ENCODE measurements at regions not wholly inside any gene's neighbourhood (a gene's known extent, or its start where the extent isn't known, plus 50 kb on each side); places are given as distances from the start of the nearest gene placed in this dataset.

- TF ChIP-seq CTCF (IDR thresholded peaks at IDR 0.05): no peak
- DNase-seq (ENCODE audit: extremely low spot score, unreplicated experiment): peak; percentile 48
- Mint-ChIP-seq H3K36me3 (ENCODE audit: unreplicated experiment) (no peaks in the 10 kb centered on the region), H3K9me3 (ENCODE audit: unreplicated experiment) (peaks cover 4% of the 10 kb centered on the region), H3K27me3 (ENCODE audit: unreplicated experiment) (peaks cover 15% of the 10 kb centered on the region), H3K4me1 (ENCODE audit: unreplicated experiment) (no peaks in the 10 kb centered on the region), H3K27ac (ENCODE audit: unreplicated experiment) (no peak overlapping the region), H3K4me3 (ENCODE audit: unreplicated experiment) (no peak overlapping the region)
Measured at GRCh38 chr13:111398715-111399299, 78.4 kb downstream of the TEX29 start.

GRCh38 chr13:111399334-111399733, 78.9 kb downstream of the TEX29 start:
- Mint-ChIP-seq H3K4me1 (ENCODE audit: unreplicated experiment) (no peaks in the 10 kb centered on the region), H3K27ac (ENCODE audit: unreplicated experiment) (no peak overlapping the region), H3K36me3 (ENCODE audit: unreplicated experiment) (no peaks in the 10 kb centered on the region)

GRCh38 chr13:111399776-111400538, 79.5 kb downstream of the TEX29 start:
- TF ChIP-seq CTCF (IDR thresholded peaks at IDR 0.05): no peak
- Mint-ChIP-seq H3K4me3 (ENCODE audit: unreplicated experiment) (no peak overlapping the region), H3K4me1 (ENCODE audit: unreplicated experiment) (no peaks in the 10 kb centered on the region), H3K36me3 (ENCODE audit: unreplicated experiment) (no peaks in the 10 kb centered on the region), H3K27me3 (ENCODE audit: unreplicated experiment) (peaks cover 15% of the 10 kb centered on the region), H3K9me3 (ENCODE audit: unreplicated experiment) (peaks cover 4% of the 10 kb centered on the region), H3K27ac (ENCODE audit: unreplicated experiment) (no peak overlapping the region)
- DNase-seq (ENCODE audit: extremely low spot score, unreplicated experiment): peak; percentile 71

More at GRCh38 chr13:111399334-111399733, 78.9 kb downstream of the TEX29 start:
- no peak for TF ChIP-seq CTCF (IDR thresholded peaks at IDR 0.05)
- Mint-ChIP-seq H3K9me3 (ENCODE audit: unreplicated experiment) (peaks cover 4% of the 10 kb centered on the region), H3K27me3 (ENCODE audit: unreplicated experiment) (peaks cover 15% of the 10 kb centered on the region), H3K4me3 (ENCODE audit: unreplicated experiment) (no peak overlapping the region)
- DNase-seq (ENCODE audit: extremely low spot score, unreplicated experiment): peak; percentile 62

GRCh38 chr13:111401151-111401550, 80.7 kb downstream of the TEX29 start:
- TF ChIP-seq CTCF (IDR thresholded peaks at IDR 0.05): no peak
- no peaks in the 10 kb centered on the region for H3K4me1 Mint-ChIP-seq (ENCODE audit: unreplicated experiment)
- H3K27ac Mint-ChIP-seq (ENCODE audit: unreplicated experiment): no peak overlapping the region
- H3K27me3 Mint-ChIP-seq (ENCODE audit: unreplicated experiment): peaks cover 17% of the 10 kb centered on the region
- no peak overlapping the region for H3K4me3 Mint-ChIP-seq (ENCODE audit: unreplicated experiment)
- DNase-seq (ENCODE audit: extremely low spot score, unreplicated experiment): no peak
- H3K36me3 Mint-ChIP-seq (ENCODE audit: unreplicated experiment): no peaks in the 10 kb centered on the region
- no peaks in the 10 kb centered on the region for H3K9me3 Mint-ChIP-seq (ENCODE audit: unreplicated experiment)

GRCh38 chr13:111401755-111402154, 81.3 kb downstream of the TEX29 start:
- Mint-ChIP-seq H3K9me3 (ENCODE audit: unreplicated experiment) (no peaks in the 10 kb centered on the region), H3K36me3 (ENCODE audit: unreplicated experiment) (no peaks in the 10 kb centered on the region), H3K27ac (ENCODE audit: unreplicated experiment) (no peak overlapping the region), H3K4me3 (ENCODE audit: unreplicated experiment) (no peak overlapping the region), H3K27me3 (ENCODE audit: unreplicated experiment) (peaks cover 23% of the 10 kb centered on the region), H3K4me1 (ENCODE audit: unreplicated experiment) (no peaks in the 10 kb centered on the region)
- DNase-seq (ENCODE audit: extremely low spot score, unreplicated experiment): no peak
- no peak for TF ChIP-seq CTCF (IDR thresholded peaks at IDR 0.05)
